Posterior cingulate gyrus (tissue), 11 donors: ENCODE measurements at regions not wholly inside any gene's neighbourhood (a gene's known extent, or its start where the extent isn't known, plus 50 kb on each side); places are given as distances from the start of the nearest gene placed in this dataset.
"Not testable (repeated sequence)": the region's sequence is repeated elsewhere in the genome, so short reads cannot be mapped to it uniquely, and the experiment has no call there.

Experiments
- DNase-seq, 10 donors: peaks; one replicate each; pipeline versions ENCODE4 v3.0.0 to v3.0.0-alpha.2; 2020 to 2021; ENCODE audit warnings: mixed read lengths in 3 of 10
- intact Hi-C: fragments of 100-400 bp; cut with DNase I; formaldehyde crosslinking; loops from one replicate; pipeline ENCODE4 v1.15.1; 2023

DNA sequence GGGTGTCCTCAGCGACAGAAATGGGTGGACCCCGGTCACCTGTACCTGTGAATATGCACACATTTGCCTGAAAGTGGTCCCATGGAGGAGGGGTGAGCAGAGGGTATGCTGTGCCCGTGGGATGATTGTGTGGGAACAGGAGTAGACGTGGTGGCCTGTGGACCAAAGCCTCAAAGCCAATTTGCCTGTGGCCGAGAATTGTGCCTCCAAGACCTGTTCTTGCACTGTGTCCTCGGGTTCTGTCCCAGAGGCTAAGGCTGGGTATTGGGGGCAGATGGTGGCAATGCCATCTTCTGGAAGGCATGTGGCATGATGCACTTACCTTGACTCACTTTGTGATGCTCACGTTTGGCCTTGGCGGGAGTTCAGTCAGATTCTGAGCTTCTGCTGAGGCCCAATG, 351.0 kb downstream of the TCERG1L start:
- intact Hi-C loops: no loop called here
- peak in 1 of 10 donors; percentile 67 for DNase-seq

DNA sequence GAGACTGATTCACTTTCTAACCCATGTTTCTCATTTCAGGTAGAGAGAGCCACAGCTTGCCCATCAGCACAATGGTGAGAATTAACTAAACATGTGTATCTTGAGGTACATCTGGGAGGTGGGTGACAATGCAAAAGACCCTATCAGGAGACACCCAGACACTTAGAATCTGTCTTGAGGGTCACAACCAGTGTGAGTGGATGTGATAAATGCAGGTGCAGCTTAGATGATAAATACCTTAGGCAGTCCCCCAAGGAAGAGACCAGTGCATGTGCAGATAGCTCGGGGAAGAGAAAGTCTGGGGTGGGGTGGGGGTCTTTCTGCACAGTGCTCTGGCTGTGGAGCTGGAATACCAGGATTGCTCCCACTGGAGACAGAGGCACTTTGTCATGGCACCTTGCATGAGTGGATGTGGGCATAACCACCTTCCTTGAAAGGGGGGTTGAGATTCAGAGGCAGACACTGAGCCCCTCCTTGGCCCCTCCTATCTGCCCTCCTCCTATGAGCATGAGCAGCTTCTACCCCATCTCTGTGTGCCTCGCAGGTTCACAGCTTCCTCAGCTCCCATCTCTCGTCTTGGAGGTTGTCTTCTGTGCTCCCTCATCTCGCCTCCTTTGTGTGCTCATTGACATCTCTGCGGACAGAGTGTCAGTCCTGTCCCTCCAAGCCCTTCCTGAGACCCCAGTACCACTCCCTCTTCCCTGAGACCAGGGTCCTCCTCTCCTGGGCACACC, 349.8 kb downstream of the TCERG1L start:
- peak in 1 of 10 donors; percentile 54 for DNase-seq
- intact Hi-C loops: no loop called here

DNA sequence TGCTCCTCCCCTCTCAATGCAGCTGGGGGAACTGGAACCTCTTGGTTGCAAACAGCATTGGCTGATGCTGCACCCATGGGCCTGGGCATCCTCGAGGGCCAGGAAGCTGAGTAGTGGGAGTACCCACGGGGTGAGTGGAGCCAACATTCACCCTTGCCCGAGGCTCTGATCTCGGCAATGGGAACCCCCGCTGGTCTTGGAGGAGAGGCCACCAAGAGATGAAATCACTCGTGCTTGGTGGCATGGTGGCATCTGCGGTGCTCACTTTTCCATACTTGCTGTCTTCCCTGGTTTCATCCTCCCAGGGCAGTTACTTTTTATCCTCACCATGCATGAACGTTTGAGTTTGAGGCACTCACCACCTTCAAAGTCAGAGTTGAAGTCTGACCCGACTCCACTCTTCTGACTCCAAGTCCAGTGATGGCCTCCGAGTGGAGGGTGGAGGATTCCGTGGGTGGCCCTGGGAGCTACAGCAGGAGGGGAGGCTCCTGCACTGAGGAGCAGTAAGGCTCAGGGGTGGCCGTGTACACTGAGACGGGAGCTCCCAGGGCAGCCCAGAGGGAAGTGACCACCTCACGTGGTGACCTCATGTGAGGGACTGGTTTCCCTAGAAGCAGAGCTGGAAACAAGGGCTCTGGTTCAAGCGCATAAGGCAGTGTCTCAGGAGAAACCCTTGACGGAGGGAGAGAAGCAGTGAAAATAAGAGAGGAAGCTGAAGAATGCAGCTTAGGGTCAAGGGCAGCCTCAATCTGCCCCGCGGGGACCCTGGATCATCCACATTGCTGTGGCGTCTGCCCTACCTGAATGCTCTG, 349.1 kb downstream of the TCERG1L start:
- peak in 1 of 10 donors; percentile 66 for DNase-seq
- intact Hi-C loops: no loop called here

DNA sequence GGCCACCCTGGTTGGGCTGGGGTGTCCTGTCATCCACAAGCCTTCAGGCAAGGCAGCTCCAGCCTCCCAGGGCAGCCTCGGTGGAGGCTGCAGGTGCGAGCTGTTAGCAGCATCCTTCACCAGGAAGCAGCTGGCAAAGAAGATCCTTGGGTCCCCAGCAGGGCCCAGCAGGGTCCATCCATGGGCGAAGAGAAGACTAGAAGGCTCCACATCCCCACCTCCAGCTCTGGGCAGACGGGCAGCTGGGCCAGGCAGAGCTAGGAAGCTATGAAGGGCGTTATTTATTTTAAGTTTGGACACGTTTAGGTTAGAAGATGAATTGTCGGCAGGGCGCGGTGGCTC, 348.5 kb downstream of the TCERG1L start:
- peak in 1 of 10 donors; percentile 63 for DNase-seq
- intact Hi-C loops: no loop called here

DNA sequence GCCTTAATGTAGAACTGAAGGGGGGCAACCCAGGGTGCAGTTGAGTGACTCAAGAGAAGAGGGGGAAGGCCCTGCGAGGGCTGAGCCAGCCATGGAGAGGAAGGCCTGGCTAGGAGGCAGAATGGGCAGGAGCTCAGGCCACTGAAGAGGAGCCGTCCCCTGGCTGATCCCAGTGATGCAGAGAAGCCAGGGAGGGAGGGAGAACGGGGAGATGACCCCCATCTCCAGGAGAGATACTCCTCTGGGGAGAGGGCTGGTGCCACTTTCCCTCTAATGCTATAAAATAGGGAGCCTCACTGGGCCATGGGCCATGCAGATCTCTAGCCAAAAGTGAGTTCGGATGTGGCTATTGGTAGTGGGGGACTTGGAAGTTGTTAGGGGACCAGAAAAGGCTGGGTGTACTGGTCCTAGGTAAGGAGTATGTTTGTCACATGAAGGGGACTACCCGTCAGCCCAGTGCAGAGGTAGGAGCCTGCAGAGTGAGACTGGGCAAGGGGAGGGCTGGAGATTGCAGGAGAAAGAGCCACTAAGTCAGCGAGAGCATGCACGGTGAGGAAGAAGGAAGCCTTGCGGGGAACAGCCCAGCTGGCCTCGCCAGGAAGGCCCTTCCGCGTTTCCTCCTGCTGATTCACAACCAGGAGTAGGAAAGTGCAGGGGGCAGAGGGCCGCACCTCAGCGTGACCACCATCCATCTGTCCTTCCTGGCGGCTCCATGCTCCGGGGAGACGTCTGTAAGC, 347.6 kb downstream of the TCERG1L start:
- peak in 1 of 10 donors; percentile 64 for DNase-seq
- intact Hi-C loops: no loop called here

DNA sequence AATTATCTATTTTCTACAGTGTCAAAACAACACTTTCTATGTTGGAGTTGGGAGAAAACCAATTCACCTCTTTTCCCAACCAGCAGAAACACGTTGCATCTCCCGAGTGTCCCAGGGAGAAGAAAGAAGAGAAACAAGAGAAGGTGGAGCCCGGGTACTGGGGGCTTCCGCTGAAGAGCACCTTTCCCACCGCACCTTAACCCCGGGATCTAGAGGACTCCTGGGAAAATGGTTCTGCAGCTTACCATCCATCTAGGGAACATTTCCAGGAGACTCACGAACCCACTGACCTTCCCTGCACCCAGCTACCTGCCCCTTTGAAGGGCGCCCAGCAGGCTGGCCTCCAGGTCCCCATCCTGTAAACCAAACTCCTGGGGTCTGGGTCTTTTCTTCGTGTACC, 346.8 kb downstream of the TCERG1L start:
- no peak for DNase-seq
- intact Hi-C loops: no loop called here

DNA sequence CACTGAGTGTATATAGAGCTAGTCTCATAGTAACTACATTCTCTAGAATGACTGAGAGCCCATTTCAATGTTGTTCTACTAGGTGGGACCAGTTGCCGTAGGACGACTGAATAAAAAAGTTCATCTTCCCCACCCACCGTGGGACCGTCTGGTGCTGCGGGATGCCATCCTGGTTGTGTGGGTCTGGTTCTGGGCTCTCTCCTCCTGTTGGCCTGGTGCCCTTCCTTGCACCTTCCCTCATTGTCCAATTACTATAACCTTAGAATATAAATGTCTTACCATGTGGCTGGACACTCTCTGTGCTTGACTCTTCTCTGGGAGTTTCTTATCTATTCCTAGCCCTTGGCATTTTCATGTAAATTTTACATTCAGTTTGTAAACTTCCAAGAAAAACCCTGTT, 344.4 kb downstream of the TCERG1L start:
- DNase-seq: peak in 1 of 10 donors; percentile 46
- intact Hi-C loops: no loop called here

DNA sequence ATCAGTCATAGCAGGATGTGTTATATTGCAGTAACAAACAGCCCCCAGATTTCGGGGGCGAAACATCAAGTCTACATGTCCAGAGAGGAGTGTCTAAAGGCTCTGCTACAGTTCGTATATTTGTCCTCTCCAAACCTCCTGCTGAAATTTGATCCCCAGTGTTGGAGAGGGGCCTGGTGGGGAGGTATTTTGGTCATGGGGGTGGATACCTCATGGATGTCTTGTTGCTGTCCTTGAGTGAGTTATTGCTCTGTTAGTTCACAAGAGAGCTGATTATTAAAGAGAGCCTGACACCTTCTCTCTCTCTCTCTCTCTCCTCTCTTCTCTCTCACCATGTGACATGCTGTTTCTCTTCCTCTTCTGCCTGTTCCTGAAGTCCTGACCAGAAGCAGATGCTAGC, 343.7 kb downstream of the TCERG1L start:
- intact Hi-C loops: no loop called here
- DNase-seq: no peak

DNA sequence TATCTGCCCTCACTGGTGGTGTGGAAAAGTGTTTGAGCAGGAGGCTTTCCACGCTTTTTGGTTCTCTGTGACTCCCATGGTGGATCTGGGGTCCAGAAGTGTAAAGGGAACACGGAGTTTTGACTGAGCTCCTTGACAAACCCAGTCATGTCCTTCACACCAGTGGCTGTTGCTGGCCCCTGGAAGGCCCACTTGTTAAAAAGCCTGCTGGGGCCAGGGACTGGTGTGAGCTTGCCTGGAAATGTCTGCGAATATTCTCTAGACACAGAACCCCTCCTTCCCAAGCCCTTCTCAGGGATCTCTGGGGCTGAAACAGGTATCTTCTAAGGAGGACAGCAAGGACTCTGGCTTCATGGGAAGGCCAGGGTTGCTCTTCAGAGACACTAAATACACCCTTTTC, 343.0 kb downstream of the TCERG1L start:
- DNase-seq: peak in 1 of 10 donors; percentile 34
- intact Hi-C loops: no loop called here

DNA sequence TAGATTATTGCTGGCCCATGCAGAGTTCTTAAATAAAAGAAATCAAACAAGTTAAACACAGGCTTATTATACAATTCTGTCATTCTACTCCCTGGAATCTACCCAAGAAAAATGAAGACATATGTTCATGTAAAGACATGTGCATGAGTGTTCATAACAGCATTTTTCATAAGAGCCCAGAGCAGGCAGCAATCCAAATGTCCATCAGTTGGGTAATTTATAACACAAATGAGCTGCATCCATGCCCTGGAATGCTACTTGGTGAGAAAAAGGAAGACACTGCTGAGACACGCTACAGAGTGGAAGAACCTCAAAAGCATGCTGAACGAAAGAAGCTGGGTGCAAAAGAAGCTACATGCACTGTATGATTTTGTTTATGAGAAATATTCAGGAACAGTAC, 342.6 kb downstream of the TCERG1L start:
- intact Hi-C loops: no loop called here
- no peak for DNase-seq

DNA sequence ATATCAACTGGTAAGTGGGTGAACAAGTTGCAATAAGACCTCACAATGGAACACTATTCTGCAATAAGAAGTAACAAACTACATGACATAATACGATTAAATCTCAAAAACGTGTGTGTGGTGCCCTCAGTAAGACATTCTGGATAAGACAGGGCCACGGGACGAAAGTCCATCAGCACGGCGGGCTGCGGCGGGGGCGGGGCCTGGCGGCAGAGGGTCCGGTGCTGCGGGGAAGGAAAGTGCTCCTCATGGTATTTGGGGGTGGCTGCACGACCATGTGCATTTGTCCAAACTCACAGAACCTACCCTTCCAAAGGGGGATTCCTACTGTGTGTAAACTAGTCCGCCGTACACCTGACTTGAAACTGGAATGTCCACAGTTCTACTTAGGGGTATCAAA, 341.8 kb downstream of the TCERG1L start:
- intact Hi-C loops: no loop called here
- DNase-seq: no peak

DNA sequence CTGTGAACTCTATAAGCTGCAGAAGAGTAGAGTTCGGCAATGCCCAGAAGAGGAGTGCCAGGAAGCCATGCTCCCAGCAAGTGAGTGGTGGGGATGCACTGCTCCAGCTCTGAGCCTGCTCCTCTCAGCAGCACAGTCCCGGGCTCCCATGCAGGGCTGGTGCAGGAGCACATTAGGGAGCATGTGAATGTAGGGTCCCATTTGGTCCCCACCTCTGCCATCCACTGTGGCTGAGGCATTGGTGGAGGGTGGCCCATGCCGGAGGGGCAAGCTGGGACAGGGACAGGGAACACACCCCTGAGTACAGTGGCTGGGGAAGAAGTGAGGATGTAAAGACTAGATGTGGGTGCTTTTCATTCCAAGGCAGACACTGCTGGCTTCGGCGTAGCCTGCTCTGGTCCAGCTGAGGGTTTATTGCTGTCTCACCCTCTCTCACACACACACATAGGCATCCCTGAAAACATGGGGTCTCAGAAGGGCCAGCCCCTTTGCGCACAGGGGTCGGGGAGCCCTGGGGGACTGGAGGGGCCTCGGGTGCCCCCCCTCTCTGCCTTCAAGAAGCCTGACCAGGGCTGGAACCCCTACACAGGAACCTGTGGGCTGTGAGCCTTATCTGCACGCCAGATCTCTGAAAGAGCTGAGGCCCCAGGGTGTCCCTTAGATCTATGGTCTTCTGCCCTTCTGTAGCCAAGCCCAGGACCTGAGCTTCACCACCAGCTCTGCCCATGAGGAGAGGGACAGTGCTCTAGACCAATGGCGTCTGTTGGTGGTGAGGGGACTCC, 341.0 kb downstream of the TCERG1L start:
- no peak for DNase-seq
- intact Hi-C loops: no loop called here

DNA sequence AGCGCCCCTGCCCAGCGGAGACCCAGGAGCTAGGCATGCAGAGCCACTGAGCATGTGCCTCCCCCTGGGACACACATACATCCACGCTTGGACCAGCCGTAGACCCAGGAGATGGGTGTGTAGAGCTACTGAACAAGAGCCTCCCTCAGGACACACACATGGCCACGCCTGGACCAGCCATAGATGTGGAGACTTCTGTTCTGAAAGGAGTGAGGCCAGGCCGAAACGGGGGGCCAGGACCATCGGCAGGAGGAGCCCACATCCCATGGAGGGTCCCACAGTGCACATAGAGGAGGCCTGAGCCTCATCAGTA, 340.4 kb downstream of the TCERG1L start:
- no peak for DNase-seq
- intact Hi-C loops: no loop called here

DNA sequence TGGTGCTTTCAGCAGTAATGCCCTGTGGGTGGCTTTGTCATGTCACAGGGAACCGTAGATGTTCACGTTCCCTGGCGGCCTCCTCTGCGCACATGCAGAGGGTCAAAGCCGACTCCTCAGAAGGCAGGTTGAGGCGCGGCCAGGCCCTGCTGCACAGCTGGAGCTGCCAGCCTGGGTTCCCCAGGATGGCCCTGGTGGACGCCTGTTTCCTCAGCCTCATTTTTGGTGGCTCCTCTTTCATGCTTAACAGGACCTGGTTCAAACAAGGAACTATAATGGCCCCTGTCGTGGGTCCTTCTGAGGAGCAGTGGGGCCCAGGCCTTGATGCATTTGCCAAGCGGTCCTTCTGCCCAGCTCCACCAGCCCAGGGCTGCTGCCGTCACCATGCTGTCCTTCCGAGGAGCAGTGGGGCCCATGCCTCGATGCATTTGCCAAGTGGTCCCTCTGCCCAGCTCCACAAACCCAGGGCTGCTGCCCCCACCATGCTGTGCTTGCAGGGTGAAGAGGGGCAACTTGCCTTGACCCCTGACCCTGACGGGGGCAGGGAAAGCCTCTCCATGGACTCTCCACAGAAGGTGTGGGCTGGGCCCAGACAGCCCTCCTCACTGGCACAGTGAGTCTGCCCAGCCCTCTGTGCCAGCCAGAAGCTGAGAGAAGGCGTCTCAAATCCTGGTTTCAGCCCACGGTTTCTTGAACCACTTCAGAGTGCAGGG, 338.2 kb downstream of the TCERG1L start:
- peak in 1 of 10 donors; percentile 57 for DNase-seq
- intact Hi-C loops: no loop called here

DNA sequence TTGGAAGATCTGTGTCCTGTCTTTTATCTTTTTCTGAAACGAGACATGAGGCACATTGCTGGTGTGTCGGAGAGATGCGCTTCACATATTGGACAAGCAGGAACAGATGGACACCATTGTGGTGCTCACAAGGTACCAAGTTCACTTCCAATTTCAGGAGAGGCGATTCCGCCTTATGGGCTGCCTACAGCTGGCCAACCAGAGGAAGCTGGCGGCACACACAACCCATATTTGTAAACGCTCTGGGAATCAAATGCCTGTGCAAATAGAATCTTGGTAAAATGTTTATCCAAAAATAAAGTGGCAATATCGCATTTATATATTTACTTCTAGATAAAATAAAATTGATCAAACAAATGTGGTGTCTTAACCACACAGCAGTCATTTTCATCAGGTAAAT, 337.4 kb downstream of the TCERG1L start:
- intact Hi-C loops: no loop called here

DNA sequence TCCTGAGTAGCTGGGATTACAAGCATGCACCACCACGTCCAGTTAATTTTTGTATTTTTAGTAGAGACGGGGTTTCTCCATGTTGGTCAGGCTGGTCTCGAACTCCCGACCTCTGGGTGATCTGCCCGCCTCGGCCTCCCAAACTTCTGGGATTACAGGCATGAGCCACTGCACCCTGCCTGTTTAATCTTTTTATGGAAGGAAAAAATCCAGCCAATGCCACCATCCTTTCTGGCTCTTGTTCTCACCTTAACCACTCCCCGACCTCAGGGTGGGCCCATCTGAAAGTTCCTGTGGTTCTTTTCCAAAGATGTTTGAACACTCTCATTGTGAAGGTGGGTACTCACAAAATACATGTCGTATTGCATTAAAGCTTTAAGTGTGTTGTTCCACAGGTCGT, 336.2 kb downstream of the TCERG1L start:
- intact Hi-C loops, DNase-seq: not testable (repeated sequence)

More for the DNA sequence above, 337.4 kb downstream of the TCERG1L start:
- no peak for DNase-seq

DNA sequence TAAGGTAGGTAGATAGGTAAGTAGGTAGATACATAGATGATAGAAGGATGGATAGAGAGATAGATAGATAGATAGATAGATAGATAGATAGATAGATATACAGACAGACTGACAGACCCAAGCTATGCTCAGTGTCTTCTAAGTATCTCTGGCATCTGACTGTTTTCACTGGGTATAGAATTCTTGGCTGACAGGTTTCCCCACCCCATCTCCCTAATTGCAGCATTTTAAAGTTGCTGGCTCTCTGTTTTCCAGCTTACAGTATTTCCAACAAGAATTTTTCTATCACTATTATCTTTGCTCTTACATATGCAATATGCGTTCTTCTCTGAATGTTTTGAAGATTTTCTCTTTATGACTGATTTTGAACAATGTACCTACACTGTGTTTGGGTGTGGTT, 328.7 kb downstream of the TCERG1L start:
- no peak for DNase-seq
- intact Hi-C loops: no loop called here

DNA sequence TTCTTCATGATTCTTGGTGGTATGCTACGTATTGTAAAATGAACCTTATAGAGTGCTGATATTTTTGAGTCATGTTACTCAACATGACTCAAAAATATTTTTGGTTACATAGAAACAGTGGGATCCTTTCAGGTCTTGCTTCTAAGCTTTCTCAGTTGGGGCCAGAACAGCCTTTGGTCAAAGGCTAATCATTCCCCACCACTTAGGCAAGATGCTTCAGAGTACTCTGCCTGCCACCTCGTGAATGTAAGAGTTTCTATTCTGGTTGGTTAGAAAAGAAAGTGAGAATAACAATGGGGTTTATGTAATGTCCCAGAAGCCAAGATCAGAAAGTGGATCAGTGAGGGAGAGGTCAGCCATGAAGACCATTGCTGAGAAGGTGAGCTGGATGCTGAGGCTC, 327.8 kb downstream of the TCERG1L start:
- intact Hi-C loops: no loop called here
- no peak for DNase-seq

DNA sequence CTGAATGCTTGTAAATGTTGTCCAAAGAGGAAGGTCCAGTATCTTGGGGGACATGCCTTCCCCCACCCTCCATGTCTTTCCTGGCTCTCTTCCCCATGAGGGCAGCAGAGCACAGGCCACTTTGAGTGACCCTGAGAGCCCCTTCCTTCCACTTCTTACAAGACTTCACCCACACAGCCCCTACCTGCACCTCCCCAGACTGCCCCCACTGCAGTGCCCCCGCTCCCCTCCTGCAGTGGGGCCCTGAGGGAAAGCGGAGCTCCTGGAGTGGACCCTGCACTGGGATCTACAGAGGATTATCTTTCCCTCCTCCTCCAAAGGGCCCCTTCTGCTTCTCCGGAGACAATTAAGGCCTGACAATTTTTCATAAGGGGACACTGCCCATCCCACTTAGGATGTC, 326.8 kb downstream of the TCERG1L start:
- intact Hi-C loops: no loop called here
- no peak for DNase-seq

DNA sequence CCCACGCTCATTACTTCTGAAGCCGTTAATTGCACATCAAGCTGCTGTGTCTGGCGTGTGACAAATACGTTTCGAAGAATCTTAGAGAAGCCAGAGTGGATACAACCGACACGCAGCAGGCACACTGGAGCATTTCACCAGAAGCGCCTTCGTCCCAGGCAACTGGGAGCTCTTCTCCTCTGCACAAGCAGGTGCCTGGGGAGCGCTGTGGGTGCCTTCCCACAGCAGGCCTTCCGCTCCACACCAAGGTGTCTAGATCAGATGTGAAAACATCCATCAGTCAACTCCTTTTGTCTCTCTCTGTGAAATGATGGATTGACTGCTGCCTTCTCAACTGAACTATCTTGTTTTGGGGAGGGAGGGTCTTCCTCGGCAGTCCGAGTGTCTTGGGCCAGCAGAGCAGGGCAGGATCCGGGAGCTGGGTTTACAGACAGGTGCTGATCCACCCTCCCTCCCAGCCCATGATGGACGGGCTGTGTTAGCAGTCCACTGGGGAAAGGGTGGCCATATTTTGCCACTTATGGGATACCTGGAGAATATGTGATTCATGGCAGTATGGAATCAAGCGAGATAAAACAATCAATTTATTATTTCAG, 326.3 kb downstream of the TCERG1L start:
- DNase-seq: peak in 1 of 10 donors; percentile 57
- intact Hi-C loops: no loop called here
